ENCODE measurements at regions not wholly inside any gene's neighbourhood (a gene's known extent, or its start where the extent isn't known, plus 50 kb on each side); places are given as distances from the start of the nearest gene placed in this dataset.

DNA sequence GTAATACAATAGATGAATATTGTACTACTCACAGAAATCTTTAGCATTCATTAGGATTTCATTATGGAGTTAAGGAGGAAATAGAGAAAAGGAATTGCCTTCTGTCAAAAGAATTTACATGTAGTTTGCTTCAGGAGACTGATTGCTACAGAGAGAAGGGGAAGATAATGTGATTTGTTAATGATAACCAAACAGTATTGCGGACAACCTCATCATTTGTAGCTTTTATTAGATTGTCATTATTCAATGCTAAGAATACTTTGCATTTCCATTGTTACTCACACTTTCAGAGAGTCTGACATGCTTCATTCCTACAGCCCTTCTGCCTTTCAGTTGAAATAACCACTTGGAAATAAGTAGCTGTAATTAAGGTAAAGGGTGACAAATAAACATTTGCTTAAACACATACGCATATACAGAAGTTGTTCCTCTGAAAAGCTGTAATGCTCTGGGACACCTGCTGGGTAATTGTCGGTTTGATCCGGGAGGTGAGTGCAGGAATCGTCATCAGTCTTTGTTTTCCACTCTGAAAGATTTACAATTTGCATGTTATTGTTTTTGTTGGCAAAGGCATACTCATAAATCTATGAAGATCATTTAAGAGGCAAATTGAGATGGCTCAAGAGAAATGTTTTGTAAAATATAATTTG, 600.2 kb downstream of the TRHDE start:
- Mint-ChIP-seq H3K4me3 (ENCODE audit: low read depth) (no peak overlapping the region), H3K36me3 (ENCODE audit: insufficient read depth) (no peaks in the 10 kb centered on the region), H3K27ac (no peak overlapping the region), H3K9me3 (ENCODE audit: low read depth) (peaks cover 10% of the 10 kb centered on the region), H3K4me1 (ENCODE audit: low read depth) (peaks cover 2% of the 10 kb centered on the region), H3K27me3 (no peaks in the 10 kb centered on the region)
- TF ChIP-seq, protein P1, sequence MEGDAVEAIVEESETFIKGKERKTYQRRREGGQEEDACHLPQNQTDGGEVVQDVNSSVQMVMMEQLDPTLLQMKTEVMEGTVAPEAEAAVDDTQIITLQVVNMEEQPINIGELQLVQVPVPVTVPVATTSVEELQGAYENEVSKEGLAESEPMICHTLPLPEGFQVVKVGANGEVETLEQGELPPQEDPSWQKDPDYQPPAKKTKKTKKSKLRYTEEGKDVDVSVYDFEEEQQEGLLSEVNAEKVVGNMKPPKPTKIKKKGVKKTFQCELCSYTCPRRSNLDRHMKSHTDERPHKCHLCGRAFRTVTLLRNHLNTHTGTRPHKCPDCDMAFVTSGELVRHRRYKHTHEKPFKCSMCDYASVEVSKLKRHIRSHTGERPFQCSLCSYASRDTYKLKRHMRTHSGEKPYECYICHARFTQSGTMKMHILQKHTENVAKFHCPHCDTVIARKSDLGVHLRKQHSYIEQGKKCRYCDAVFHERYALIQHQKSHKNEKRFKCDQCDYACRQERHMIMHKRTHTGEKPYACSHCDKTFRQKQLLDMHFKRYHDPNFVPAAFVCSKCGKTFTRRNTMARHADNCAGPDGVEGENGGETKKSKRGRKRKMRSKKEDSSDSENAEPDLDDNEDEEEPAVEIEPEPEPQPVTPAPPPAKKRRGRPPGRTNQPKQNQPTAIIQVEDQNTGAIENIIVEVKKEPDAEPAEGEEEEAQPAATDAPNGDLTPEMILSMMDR (IDR thresholded peaks at IDR 0.05; ENCODE audit: unreplicated experiment) = no peak
- DNase-seq (ENCODE audit: low spot score, unreplicated experiment) = no peak

DNA sequence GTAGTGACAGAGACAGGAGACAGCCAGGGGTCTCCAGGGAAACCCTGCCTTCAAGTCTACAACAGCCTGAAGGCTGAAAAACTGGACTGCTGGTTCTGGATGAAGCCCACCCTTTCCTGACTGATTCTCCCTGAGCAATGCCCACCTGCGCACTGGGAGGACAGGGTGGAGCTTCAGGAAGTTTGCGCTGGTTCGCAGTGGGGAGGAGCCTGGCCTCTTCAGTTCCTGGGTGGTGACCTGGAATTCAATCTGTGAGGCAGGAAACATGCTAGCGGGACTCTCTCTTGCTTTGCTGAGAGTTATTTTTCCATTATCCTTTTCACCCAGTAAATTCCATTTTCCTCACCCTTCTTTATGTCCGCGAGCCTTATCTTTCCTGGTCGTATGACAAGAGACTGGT, 600.8 kb downstream of the TRHDE start:
- TF ChIP-seq, protein P1 (IDR thresholded peaks at IDR 0.05; ENCODE audit: unreplicated experiment) = no peak
- DNase-seq (ENCODE audit: low spot score, unreplicated experiment) = no peak
- no peak overlapping the region for H3K27ac Mint-ChIP-seq

DNA sequence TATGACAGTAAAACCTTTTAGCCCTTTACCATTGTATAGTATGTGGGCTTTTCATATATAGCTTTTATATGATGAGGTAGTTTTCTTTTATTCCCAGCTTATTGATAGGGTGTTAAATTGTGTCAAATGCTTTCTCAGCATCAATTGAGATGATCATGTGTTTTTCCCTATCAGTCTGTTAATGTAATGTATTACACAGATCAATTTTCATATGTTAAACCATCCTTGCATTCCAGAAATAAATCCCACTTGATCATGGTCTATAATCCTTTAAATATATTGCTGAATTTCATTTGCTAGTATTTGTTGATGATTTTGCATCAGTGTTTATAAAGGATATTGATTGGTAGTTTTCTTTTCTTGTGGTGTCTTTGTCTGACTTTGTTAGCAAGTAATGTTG, 603.9 kb downstream of the TRHDE start:
- H3K36me3 Mint-ChIP-seq (ENCODE audit: insufficient read depth) = no peaks in the 10 kb centered on the region
- H3K27ac Mint-ChIP-seq = no peak overlapping the region
- TF ChIP-seq, protein P1 (IDR thresholded peaks at IDR 0.05; ENCODE audit: unreplicated experiment) = no peak
- H3K4me3 Mint-ChIP-seq (ENCODE audit: low read depth) = no peak overlapping the region
- H3K9me3 Mint-ChIP-seq (ENCODE audit: low read depth) = peaks cover 26% of the 10 kb centered on the region
- H3K27me3 Mint-ChIP-seq = no peaks in the 10 kb centered on the region
- DNase-seq (ENCODE audit: low spot score, unreplicated experiment) = no peak
- peaks cover 2% of the 10 kb centered on the region for H3K4me1 Mint-ChIP-seq (ENCODE audit: low read depth)

More for the DNA sequence above, 600.8 kb downstream of the TRHDE start:
- Mint-ChIP-seq H3K27me3 (no peaks in the 10 kb centered on the region), H3K4me3 (ENCODE audit: low read depth) (no peak overlapping the region), H3K9me3 (ENCODE audit: low read depth) (peaks cover 13% of the 10 kb centered on the region), H3K36me3 (ENCODE audit: insufficient read depth) (no peaks in the 10 kb centered on the region), H3K4me1 (ENCODE audit: low read depth) (peaks cover 2% of the 10 kb centered on the region)

DNA sequence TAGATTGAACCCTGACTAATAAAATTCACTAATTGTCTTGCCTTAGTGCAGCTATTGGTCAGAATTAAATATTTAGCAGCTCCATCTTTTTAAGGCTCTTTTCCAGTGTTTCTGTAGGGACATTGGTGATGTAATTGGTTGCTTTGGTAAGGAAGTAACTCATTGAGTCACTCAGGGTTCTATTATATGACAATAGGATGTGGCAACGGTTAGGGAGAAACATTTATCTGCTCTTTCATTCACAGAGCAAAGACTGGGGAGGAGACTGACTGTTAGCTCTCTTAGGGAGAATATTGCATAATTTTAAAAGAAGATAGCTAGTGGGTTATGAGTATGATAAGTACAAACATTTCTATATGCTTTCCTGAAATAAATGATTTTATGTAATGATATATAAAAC, 616.5 kb downstream of the TRHDE start:
- TF ChIP-seq, protein P1 (IDR thresholded peaks at IDR 0.05; ENCODE audit: unreplicated experiment) = no peak
- Mint-ChIP-seq H3K4me3 (ENCODE audit: low read depth) (no peak overlapping the region), H3K36me3 (ENCODE audit: insufficient read depth) (no peaks in the 10 kb centered on the region)

DNA sequence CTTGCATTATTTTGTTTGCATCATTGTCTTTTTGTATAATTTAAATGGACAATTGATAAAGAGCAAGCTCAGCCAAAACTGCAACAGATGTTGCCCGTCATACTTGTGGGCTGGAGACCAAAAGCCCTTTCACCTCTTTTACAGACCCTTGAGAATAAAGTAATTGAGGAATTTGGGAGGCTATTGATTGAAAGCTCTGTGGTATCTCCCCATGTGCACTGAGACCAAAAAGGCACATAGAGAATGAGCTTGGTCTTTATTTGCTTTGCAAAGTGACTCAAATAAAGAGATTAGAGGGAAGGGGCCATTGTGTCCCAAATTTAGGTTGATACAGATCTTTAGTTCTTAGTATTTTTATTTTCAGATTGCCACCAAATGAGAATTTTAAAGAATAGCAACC, 617.6 kb downstream of the TRHDE start:
- TF ChIP-seq, protein P1 (IDR thresholded peaks at IDR 0.05; ENCODE audit: unreplicated experiment) = no peak
- Mint-ChIP-seq H3K36me3 (ENCODE audit: insufficient read depth) (no peaks in the 10 kb centered on the region), H3K4me1 (ENCODE audit: low read depth) (peaks cover 7% of the 10 kb centered on the region), H3K4me3 (ENCODE audit: low read depth) (no peak overlapping the region), H3K27ac (no peak overlapping the region), H3K9me3 (ENCODE audit: low read depth) (no peaks in the 10 kb centered on the region), H3K27me3 (no peaks in the 10 kb centered on the region)
- DNase-seq (ENCODE audit: low spot score, unreplicated experiment) = no peak

More for the DNA sequence above, 616.5 kb downstream of the TRHDE start:
- no peak overlapping the region for H3K27ac Mint-ChIP-seq
- no peaks in the 10 kb centered on the region for H3K9me3 Mint-ChIP-seq (ENCODE audit: low read depth)
- no peaks in the 10 kb centered on the region for H3K27me3 Mint-ChIP-seq
- no peak for DNase-seq (ENCODE audit: low spot score, unreplicated experiment)
- peaks cover 7% of the 10 kb centered on the region for H3K4me1 Mint-ChIP-seq (ENCODE audit: low read depth)

Measured in progenitor cell of endocrine pancreas (in vitro differentiated cells).